A549 (cell line): ENCODE measurements at regions not wholly inside any gene's neighbourhood (a gene's known extent, or its start where the extent isn't known, plus 50 kb on each side); places are given as distances from the start of the nearest gene placed in this dataset.
A peak's percentile ranks its signal among the peaks of the same experiment; 100 is the strongest.

Experiments used
- ATAC-seq, 2 experiments: fragments of 200-7000 bp in 1 of 2; fragments of >200 bp in 1 of 2; cut with Nextera tagmentation in 1 of 2; cut with Tn5 transposase in 1 of 2; 3 replicates each; pipeline versions ENCODE4 v1.8.0 to v1.9.1; 2018 to 2020; ENCODE audit warnings: mild to moderate bottlenecking in 1 of 2, moderate library complexity in 1 of 2
- CTCF ChIA-PET: fragments of 300-600 bp; sonication (Branson Sonifier 250); formaldehyde crosslinking; extraction: SDS; loops from one replicate; lab custom pipeline; 2021; ENCODE audit warnings: antibody characterized with exemption, inconsistent platforms; lab: Yijun Ruan, JAX
- POLR2A ChIA-PET: fragments of 350-600 bp; formaldehyde crosslinking; extraction: SDS; loops from one replicate; lab custom pipeline; 2021; ENCODE audit warnings: antibody characterized with exemption, inconsistent platforms; lab: Yijun Ruan, JAX
- DNase-seq, 2 experiments: peaks; one replicate each; pipeline versions ENCODE4 v3.0.0 to v3.0.0-alpha.2; 2011 to 2016; ENCODE audit warnings: low read depth in 1 of 2, low spot score in 1 of 2
- FAIRE-seq: peaks from 2 replicates; lab custom pipeline; 2011; peaks lifted over from hg19 to GRCh38; lab: Jason Lieb, UNC
- H3K27ac ChIP-seq, 2 experiments: fragments of >200 bp; sonication (Bioruptor Twin); formaldehyde crosslinking; 3 replicates each; pipeline ENCODE4 v1.5.1; 2016 to 2017
- H3K4me1 ChIP-seq: fragments of >200 bp; sonication (Bioruptor Twin); formaldehyde crosslinking; 3 replicates; pipeline ENCODE4 v1.6.1; 2016
- H3K4me2 ChIP-seq: fragments of >200 bp; sonication (Bioruptor Twin); formaldehyde crosslinking; 3 replicates; pipeline ENCODE4 v1.6.1; 2016
- H3K4me3 ChIP-seq: fragments of >200 bp; sonication (Bioruptor Twin); formaldehyde crosslinking; 3 replicates; pipeline ENCODE4 v1.5.1; 2016
- H3K9me3 ChIP-seq: fragments of >200 bp; sonication (Bioruptor Twin); formaldehyde crosslinking; 3 replicates; pipeline ENCODE4 v1.6.1; 2016
- BHLHE40 ChIP-seq: IDR thresholded peaks from 2 replicates; pipeline ENCODE4 v1.6.1; 2012; ENCODE audit warnings: low read depth, low read length, inconsistent platforms
- CBX2 ChIP-seq: fragments of 200-600 bp; sonication (generic); IDR thresholded peaks from 2 replicates; pipeline ENCODE4 v1.6.1; 2016; ENCODE audit warnings: low read depth, mild to moderate bottlenecking, borderline replicate concordance
- CEBPB ChIP-seq, 2 experiments: fragments of >200 bp in 1 of 2; sonication (Bioruptor Twin) in 1 of 2; formaldehyde crosslinking in 1 of 2; IDR thresholded peaks; 2 replicates each; pipeline ENCODE4 v1.6.1; 2012 to 2016
- CHD4 ChIP-seq: fragments of 200-600 bp; sonication (generic); IDR thresholded peaks from 2 replicates; pipeline ENCODE4 v1.6.1; 2016; ENCODE audit warnings: antibody characterized with exemption, mild to moderate bottlenecking, borderline replicate concordance
- ELK1 ChIP-seq: fragments of 150-350 bp; IDR thresholded peaks from 2 replicates; pipeline ENCODE4 v1.6.1; 2014; ENCODE audit warnings: low read depth, mild to moderate bottlenecking, low read length
- HDAC2 ChIP-seq: fragments of 200-600 bp; sonication (generic); IDR thresholded peaks from 2 replicates; pipeline ENCODE4 v1.6.1; 2016
- HOXA7 ChIP-seq: fragments of 250-450 bp; sonication (Bioruptor Pico); IDR thresholded peaks from 2 replicates; pipeline ENCODE4 v1.5.0; 2020; ENCODE audit warnings: mild to moderate bottlenecking, moderate library complexity
- HOXB13 ChIP-seq: fragments of 250-450 bp; sonication (Bioruptor Pico); IDR thresholded peaks from 2 replicates; pipeline ENCODE4 v1.5.0; 2020; ENCODE audit warnings: low read depth, mild to moderate bottlenecking, moderate library complexity
- MAFK ChIP-seq: fragments of 450-650 bp; IDR thresholded peaks from 2 replicates; pipeline ENCODE4 v1.6.1; 2014; ENCODE audit not compliant: partially characterized antibody
- NPAS2 ChIP-seq: fragments of 250-450 bp; sonication (Bioruptor Pico); IDR thresholded peaks from 2 replicates; pipeline ENCODE4 v1.8.0; 2022; ENCODE audit warnings: mild to moderate bottlenecking, moderate library complexity, borderline replicate concordance
- NR3C1 ChIP-seq: fragments of >200 bp; sonication (Bioruptor Twin); formaldehyde crosslinking; IDR thresholded peaks from 3 replicates; pipeline ENCODE4 v1.6.1; 2017
- PHF8 ChIP-seq: fragments of 200-600 bp; sonication (generic); IDR thresholded peaks from 2 replicates; pipeline ENCODE4 v1.6.1; 2016; ENCODE audit warnings: low read depth, mild to moderate bottlenecking, antibody characterized with exemption, moderate library complexity, borderline replicate concordance
- RAD21 ChIP-seq, 2 experiments: fragments of >200 bp in 1 of 2; sonication (Bioruptor Twin) in 1 of 2; formaldehyde crosslinking in 1 of 2; IDR thresholded peaks in 1 of 2; conservative IDR thresholded peaks in 1 of 2; 2 replicates in 1 of 2; 3 replicates in 1 of 2; pipeline ENCODE4 v1.6.1; 2012 to 2018; ENCODE audit warnings: inconsistent platforms in 1 of 2
- RCOR1 ChIP-seq: fragments of 150-350 bp; IDR thresholded peaks from 2 replicates; pipeline ENCODE4 v1.6.1; 2014; ENCODE audit warnings: antibody characterized with exemption, low read length, low read depth
- SREBF2 ChIP-seq: fragments of 450-650 bp; IDR thresholded peaks from 2 replicates; pipeline ENCODE4 v1.6.1; 2014; ENCODE audit warnings: mild to moderate bottlenecking, moderate library complexity
- TP53 ChIP-seq: fragments of 250-450 bp; sonication (Bioruptor Pico); IDR thresholded peaks from 2 replicates; pipeline ENCODE4 v1.5.0; 2021; ENCODE audit warnings: mild to moderate bottlenecking, moderate library complexity
- ZC3H11A ChIP-seq: fragments of 450-650 bp; IDR thresholded peaks from 2 replicates; pipeline ENCODE4 v1.6.1; 2014; ENCODE audit warnings: antibody characterized with exemption, mild to moderate bottlenecking
- WGBS: methylation state at CpG from one replicate; pipeline ENCODE4 v1.1.6; 2017; ENCODE audit errors: missing lambda C conversion rate; 5-methylcytosine and 5-hydroxymethylcytosine counted together
- TF ChIP-seq, protein P1 (sequence below): fragments of >200 bp; sonication (Bioruptor Twin); formaldehyde crosslinking; IDR thresholded peaks from 3 replicates; pipeline ENCODE4 v1.5.1; 2016
- TF ChIP-seq, protein P2 (sequence below): fragments of >200 bp; sonication (Bioruptor Twin); formaldehyde crosslinking; IDR thresholded peaks from 2 replicates; pipeline ENCODE4 v1.6.1; 2016
- TF ChIP-seq, protein P3 (sequence below): IDR thresholded peaks from 2 replicates; pipeline ENCODE4 v1.6.1; 2012; ENCODE audit warnings: low read depth, borderline replicate concordance
- TF ChIP-seq, protein P4 (sequence below): fragments of 250-450 bp; sonication (Bioruptor Pico); IDR thresholded peaks from 2 replicates; pipeline ENCODE4 v1.5.0; 2020; ENCODE audit warnings: low read depth, mild to moderate bottlenecking, moderate library complexity
- TF ChIP-seq, protein P5 (sequence below): fragments of 450-650 bp; IDR thresholded peaks from 2 replicates; pipeline ENCODE4 v1.6.1; 2014; ENCODE audit warnings: antibody characterized with exemption

DNA sequence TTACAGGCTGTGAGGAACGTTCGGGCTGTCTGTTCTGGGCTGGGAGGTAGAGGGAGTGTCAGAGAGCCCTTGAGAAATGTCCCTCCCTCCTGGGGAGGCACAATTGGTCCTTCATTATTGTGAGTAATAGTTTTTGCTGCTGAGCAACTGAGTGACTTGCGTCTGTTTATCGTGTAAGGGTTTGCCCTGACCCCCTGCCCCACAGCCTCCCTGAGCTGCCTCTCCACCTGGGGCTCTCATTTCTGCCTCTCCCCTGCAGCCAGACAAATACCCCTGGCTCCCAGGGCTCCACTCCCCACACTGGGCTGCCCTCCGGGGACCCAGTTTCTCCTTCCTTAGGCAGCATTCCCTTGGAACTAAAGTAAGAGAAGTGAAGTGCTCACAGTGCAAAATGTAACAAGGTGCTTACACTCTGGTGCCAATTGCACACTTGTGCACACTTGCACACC is 174.9 kb upstream of the MVB12B start:
- WGBS, result 19% methylated on average over 5 of the region's 5 CpGs
- H3K4me1 ChIP-seq, result peaks cover 5% of the 10 kb centered on the region; the same call in 2 of the 3 replicates
- POLR2A ChIA-PET, result no interaction called here
- no peak for FAIRE-seq
- H3K27ac ChIP-seq, result no peak overlapping the region
- DNase-seq, result no peak
- ATAC-seq, result peak in 1 of 2 experiments; percentile 54; a peak in 3 of 6 replicates
- no peak overlapping the region for H3K4me3 ChIP-seq
- CTCF ChIA-PET, result interaction anchor here (1.1 kb wide), 1 partner anchor 17 kb away, joined by 3 read pairs; no protein-coding TSS in a partner anchor
- no peaks in the 10 kb centered on the region for H3K9me3 ChIP-seq
- no peak overlapping the region for H3K4me2 ChIP-seq
- TF ChIP-seq ZC3H11A, result no peak
- TF ChIP-seq, protein P1, sequence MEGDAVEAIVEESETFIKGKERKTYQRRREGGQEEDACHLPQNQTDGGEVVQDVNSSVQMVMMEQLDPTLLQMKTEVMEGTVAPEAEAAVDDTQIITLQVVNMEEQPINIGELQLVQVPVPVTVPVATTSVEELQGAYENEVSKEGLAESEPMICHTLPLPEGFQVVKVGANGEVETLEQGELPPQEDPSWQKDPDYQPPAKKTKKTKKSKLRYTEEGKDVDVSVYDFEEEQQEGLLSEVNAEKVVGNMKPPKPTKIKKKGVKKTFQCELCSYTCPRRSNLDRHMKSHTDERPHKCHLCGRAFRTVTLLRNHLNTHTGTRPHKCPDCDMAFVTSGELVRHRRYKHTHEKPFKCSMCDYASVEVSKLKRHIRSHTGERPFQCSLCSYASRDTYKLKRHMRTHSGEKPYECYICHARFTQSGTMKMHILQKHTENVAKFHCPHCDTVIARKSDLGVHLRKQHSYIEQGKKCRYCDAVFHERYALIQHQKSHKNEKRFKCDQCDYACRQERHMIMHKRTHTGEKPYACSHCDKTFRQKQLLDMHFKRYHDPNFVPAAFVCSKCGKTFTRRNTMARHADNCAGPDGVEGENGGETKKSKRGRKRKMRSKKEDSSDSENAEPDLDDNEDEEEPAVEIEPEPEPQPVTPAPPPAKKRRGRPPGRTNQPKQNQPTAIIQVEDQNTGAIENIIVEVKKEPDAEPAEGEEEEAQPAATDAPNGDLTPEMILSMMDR, result no peak
- no peak for TF ChIP-seq MAFK
- TF ChIP-seq, protein P2, sequence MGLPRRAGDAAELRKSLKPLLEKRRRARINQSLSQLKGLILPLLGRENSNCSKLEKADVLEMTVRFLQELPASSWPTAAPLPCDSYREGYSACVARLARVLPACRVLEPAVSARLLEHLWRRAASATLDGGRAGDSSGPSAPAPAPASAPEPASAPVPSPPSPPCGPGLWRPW, result no peak
- TF ChIP-seq NR3C1, result no peak
- TF ChIP-seq, protein P3, sequence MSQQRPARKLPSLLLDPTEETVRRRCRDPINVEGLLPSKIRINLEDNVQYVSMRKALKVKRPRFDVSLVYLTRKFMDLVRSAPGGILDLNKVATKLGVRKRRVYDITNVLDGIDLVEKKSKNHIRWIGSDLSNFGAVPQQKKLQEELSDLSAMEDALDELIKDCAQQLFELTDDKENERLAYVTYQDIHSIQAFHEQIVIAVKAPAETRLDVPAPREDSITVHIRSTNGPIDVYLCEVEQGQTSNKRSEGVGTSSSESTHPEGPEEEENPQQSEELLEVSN, result no peak
- no peak for TF ChIP-seq CEBPB (IDR thresholded peaks at IDR 0.05)
- TF ChIP-seq CHD4, result no peak
- no peak for TF ChIP-seq BHLHE40
- no peak for TF ChIP-seq CBX2
- TF ChIP-seq, all 56 proteins: peak for 0

DNA sequence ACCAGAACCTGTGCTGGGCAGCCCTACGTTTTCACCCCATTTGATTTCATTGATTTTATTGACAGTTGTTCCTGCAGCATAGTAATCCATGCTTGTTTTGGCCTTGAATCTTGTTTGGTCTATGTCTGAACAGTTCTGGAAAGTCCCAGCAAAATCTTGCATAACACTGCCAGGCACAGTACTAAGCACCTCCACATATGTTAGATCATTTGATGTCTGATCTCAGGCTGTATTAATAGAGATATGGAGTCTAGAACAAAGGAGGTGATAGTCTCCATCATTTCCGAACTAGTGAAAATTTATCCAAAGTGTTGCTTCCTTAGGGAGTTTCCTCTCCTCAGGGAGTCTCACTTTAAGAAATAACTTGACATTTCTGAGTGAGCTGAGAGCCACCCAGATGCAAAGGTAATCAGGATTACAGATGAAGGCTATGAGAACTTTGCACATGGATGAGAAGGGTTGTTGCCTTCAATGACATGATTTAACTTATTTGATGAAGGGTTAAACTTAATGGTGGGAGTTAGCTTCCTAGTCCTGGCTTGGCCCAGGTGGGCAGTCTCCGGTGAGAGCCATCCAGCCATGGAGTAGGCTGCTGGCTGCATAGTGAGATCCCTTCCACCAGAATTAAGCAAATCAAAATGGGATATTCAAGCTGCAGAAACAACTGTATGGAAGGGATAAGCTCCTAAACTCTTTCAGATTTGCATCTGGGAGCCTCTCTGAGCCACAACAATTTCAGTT is 173.8 kb upstream of the MVB12B start:
- H3K27ac ChIP-seq, result no peak overlapping the region
- ATAC-seq, result no peak
- DNase-seq, result no peak
- no peak for FAIRE-seq
- H3K4me2 ChIP-seq, result no peak overlapping the region
- H3K4me3 ChIP-seq, result no peak overlapping the region
- POLR2A ChIA-PET, result no interaction called here
- CTCF ChIA-PET, result interaction anchor here (0.6 kb wide), 1 partner anchor 338 kb away, joined by 3 read pairs; no protein-coding TSS in a partner anchor
- H3K4me1 ChIP-seq, result peaks cover 5% of the 10 kb centered on the region; the same call in 1 of the 3 replicates
- H3K9me3 ChIP-seq, result no peaks in the 10 kb centered on the region
- TF ChIP-seq ZC3H11A (no peak), RCOR1 (no peak), SREBF2 (no peak), PHF8 (no peak), TP53 (no peak), NR3C1 (no peak), NPAS2 (CRISPR knock-in tag) (no peak), HOXA7 (CRISPR knock-in tag) (no peak)
- TF ChIP-seq, protein P4, sequence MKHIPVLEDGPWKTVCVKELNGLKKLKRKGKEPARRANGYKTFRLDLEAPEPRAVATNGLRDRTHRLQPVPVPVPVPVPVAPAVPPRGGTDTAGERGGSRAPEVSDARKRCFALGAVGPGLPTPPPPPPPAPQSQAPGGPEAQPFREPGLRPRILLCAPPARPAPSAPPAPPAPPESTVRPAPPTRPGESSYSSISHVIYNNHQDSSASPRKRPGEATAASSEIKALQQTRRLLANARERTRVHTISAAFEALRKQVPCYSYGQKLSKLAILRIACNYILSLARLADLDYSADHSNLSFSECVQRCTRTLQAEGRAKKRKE (CRISPR knock-in tag), result no peak
- 42% methylated on average over 3 of the region's 3 CpGs for WGBS

DNA sequence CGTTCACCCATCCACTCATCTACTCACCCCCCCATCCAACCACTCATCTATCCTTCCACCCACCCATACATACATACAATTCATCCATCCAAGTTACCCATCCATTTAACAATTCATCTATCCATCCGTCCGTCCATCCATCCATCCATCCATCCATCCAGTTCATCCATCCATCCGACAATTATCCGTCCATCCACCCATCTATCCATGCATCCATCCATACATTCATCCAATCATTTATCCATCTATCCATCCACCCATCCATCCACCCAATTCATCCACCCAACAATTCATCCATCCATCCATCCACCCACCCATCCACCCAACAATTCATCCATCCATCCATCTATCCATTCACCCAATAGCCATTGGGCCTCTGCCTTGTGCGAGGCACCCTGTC is 173.2 kb upstream of the MVB12B start:
- FAIRE-seq, result no peak
- POLR2A ChIA-PET, result no interaction called here

More for the DNA sequence above, 173.2 kb upstream of the MVB12B start:
- 57% methylated on average over 6 of the region's 6 CpGs for WGBS
- Histone ChIP-seq H3K4me3 (no peak overlapping the region), H3K27ac (no peak overlapping the region)
- DNase-seq, result no peak
- CTCF ChIA-PET, result no interaction called here
- TF ChIP-seq HOXB13 (CRISPR knock-in tag) (no peak), RAD21 (conservative IDR thresholded peaks at IDR 0.05 in 1 of 2, IDR thresholded peaks at IDR 0.05 in 1 of 2) (no peak), ELK1 (no peak), HDAC2 (no peak)
- TF ChIP-seq, protein P5, sequence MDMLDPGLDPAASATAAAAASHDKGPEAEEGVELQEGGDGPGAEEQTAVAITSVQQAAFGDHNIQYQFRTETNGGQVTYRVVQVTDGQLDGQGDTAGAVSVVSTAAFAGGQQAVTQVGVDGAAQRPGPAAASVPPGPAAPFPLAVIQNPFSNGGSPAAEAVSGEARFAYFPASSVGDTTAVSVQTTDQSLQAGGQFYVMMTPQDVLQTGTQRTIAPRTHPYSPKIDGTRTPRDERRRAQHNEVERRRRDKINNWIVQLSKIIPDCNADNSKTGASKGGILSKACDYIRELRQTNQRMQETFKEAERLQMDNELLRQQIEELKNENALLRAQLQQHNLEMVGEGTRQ, result no peak
- TF ChIP-seq, all 56 proteins: peak for 0
- no peak overlapping the region for H3K4me2 ChIP-seq
- peaks cover 5% of the 10 kb centered on the region; the same call in 1 of the 3 replicates for H3K4me1 ChIP-seq
- no peak for ATAC-seq
- H3K9me3 ChIP-seq, result no peaks in the 10 kb centered on the region
